Sigmoid colon (tissue), 6 donors: ENCODE measurements at regions not wholly inside any gene's neighbourhood (a gene's known extent, or its start where the extent isn't known, plus 50 kb on each side); places are given as distances from the start of the nearest gene placed in this dataset.
"Not testable (repeated sequence)": the region's sequence is repeated elsewhere in the genome, so short reads cannot be mapped to it uniquely, and the experiment has no call there.

ENCODE experiments used
- DNase-seq: peaks from one replicate; pipeline ENCODE4 v3.0.0-alpha.2; 2019
- H3K27ac ChIP-seq, 4 donors: fragments of 200-600 bp; sonication (generic); one replicate each; pipeline ENCODE4 v1.5.1; 2016 to 2019; ENCODE audit warnings: mild to moderate bottlenecking in 1 of 4
- H3K27me3 ChIP-seq, 3 donors: fragments of 200-600 bp; sonication (generic); one replicate each; pipeline ENCODE4 v1.5.1; 2019; ENCODE audit warnings: mild to moderate bottlenecking in 1 of 3
- H3K36me3 ChIP-seq, 4 donors: fragments of 200-600 bp; sonication (generic); one replicate each; pipeline ENCODE4 v1.5.1; 2016 to 2019
- H3K4me1 ChIP-seq, 4 donors: fragments of 200-600 bp; sonication (generic); one replicate each; pipeline ENCODE4 v1.5.1; 2017 to 2019
- H3K4me3 ChIP-seq, 4 donors: fragments of 200-600 bp; sonication (generic); one replicate each; pipeline ENCODE4 v1.5.1; 2017 to 2019; ENCODE audit warnings: mild to moderate bottlenecking in 2 of 4, moderate library complexity in 1 of 4
- H3K9me3 ChIP-seq, 4 donors: fragments of 200-600 bp in 3 of 4; sonication (generic) in 3 of 4; one replicate each; pipeline versions ENCODE4 v1.5.1 to v1.6.1; 2013 to 2019
- CTCF ChIP-seq, 4 experiments: fragments of 450-650 bp in 3 of 4; fragments of 200-600 bp in 1 of 4; IDR thresholded peaks; one replicate each; pipeline ENCODE4 v1.5.1; 2016 to 2019; ENCODE audit warnings: antibody characterized with exemption in 4 of 4, mild to moderate bottlenecking in 3 of 4, moderate library complexity in 2 of 4
- EP300 ChIP-seq, 4 donors: sonication (generic); formaldehyde crosslinking; IDR thresholded peaks; one replicate each; pipeline ENCODE4 v1.6.1; 2017; ENCODE audit warnings: antibody characterized with exemption in 4 of 4
- POLR2A ChIP-seq, 2 donors: fragments of 450-650 bp; IDR thresholded peaks; one replicate each; pipeline ENCODE4 v1.6.1; 2016; ENCODE audit warnings: antibody characterized with exemption in 2 of 2, mild to moderate bottlenecking in 2 of 2, moderate library complexity in 2 of 2
- POLR2AphosphoS5 ChIP-seq, 4 donors: sonication (generic); formaldehyde crosslinking; IDR thresholded peaks; one replicate each; pipeline ENCODE4 v1.6.1; 2017; ENCODE audit warnings: antibody characterized with exemption in 4 of 4
- WGBS, 2 donors: extraction: QIAGEN DNeasy Blood & Tissue Kit; methylation state at CpG; one replicate each; pipeline ENCODE4 v1.1.7; 2013; 5-methylcytosine and 5-hydroxymethylcytosine counted together
- intact Hi-C: fragments of 100-400 bp; cut with DNase I; formaldehyde crosslinking; loops from one replicate; pipeline ENCODE4 v1.15.1; 2023
- donor health status: healthy with polysubstance abuse.
- donor health status: healthy.

- H3K9me3 ChIP-seq, result no peaks in the 10 kb centered on the region
- peaks cover 0 to 8% (median 8%) of the 10 kb centered on the region in 4 donors for H3K4me1 ChIP-seq
- no peaks in the 10 kb centered on the region for H3K27me3 ChIP-seq
- H3K36me3 ChIP-seq, result no peaks in the 10 kb centered on the region
- WGBS, 2 donors, result 57 to 86% methylated on average over 4 of the region's 4 CpGs
- H3K4me3 ChIP-seq, result no peak overlapping the region
- H3K27ac ChIP-seq, result peak overlapping the region in 2 of 4 donors; percentile 42 to 68
- DNase-seq, result no peak
- TF ChIP-seq CTCF (IDR thresholded peaks at IDR 0.05) (no peak), EP300 (IDR thresholded peaks at IDR 0.05) (no peak), POLR2AphosphoS5 (IDR thresholded peaks at IDR 0.05) (no peak), POLR2A (IDR thresholded peaks at IDR 0.05) (no peak)
- intact Hi-C loops, result no loop called here
These were observed 138.3 kb downstream of the TMEM121 start for GRCh38 chr14:105664691-105665090.

- intact Hi-C loops, result no loop called here
- no peak for DNase-seq
- TF ChIP-seq POLR2AphosphoS5 (IDR thresholded peaks at IDR 0.05) (no peak), CTCF (IDR thresholded peaks at IDR 0.05) (no peak), EP300 (IDR thresholded peaks at IDR 0.05) (no peak), POLR2A (IDR thresholded peaks at IDR 0.05) (no peak)
- 67 to 84% methylated on average over 9 of the region's 9 CpGs for WGBS, 2 donors
- no peaks in the 10 kb centered on the region for H3K36me3 ChIP-seq
- H3K9me3 ChIP-seq, result no peaks in the 10 kb centered on the region
- H3K27me3 ChIP-seq, result no peaks in the 10 kb centered on the region
- no peak overlapping the region for H3K27ac ChIP-seq
- H3K4me1 ChIP-seq, result peaks cover 0 to 8% (median 8%) of the 10 kb centered on the region in 4 donors
- no peak overlapping the region for H3K4me3 ChIP-seq
These were observed 139.0 kb downstream of the TMEM121 start for GRCh38 chr14:105665247-105665950.

GRCh38 chr14:105665951-105666277 is 139.5 kb downstream of the TMEM121 start:
- Histone ChIP-seq H3K9me3 (no peaks in the 10 kb centered on the region), H3K4me1 (peaks cover 0 to 8% (median 8%) of the 10 kb centered on the region in 4 donors), H3K27me3 (no peaks in the 10 kb centered on the region), H3K4me3 (no peak overlapping the region), H3K36me3 (no peaks in the 10 kb centered on the region), H3K27ac (no peak overlapping the region)
- WGBS, 2 donors, result 66 to 81% methylated on average over 6 of the region's 6 CpGs
- DNase-seq, result no peak
- intact Hi-C loops, result no loop called here
- TF ChIP-seq POLR2A (IDR thresholded peaks at IDR 0.05) (no peak), CTCF (IDR thresholded peaks at IDR 0.05) (no peak), EP300 (IDR thresholded peaks at IDR 0.05) (no peak), POLR2AphosphoS5 (IDR thresholded peaks at IDR 0.05) (no peak)

- Histone ChIP-seq H3K9me3 (no peaks in the 10 kb centered on the region), H3K27ac (no peak overlapping the region), H3K4me3 (no peak overlapping the region), H3K4me1 (peaks cover 0 to 8% (median 8%) of the 10 kb centered on the region in 4 donors), H3K27me3 (no peaks in the 10 kb centered on the region), H3K36me3 (no peaks in the 10 kb centered on the region)
- intact Hi-C loops, result no loop called here
- TF ChIP-seq EP300 (IDR thresholded peaks at IDR 0.05) (no peak), POLR2A (IDR thresholded peaks at IDR 0.05) (no peak), CTCF (IDR thresholded peaks at IDR 0.05) (no peak), POLR2AphosphoS5 (IDR thresholded peaks at IDR 0.05) (no peak)
- DNase-seq, result no peak
- WGBS, 2 donors, result 73 to 81% methylated on average over 6 of the region's 6 CpGs
These were observed 140.0 kb downstream of the TMEM121 start for GRCh38 chr14:105666420-105666819.

GRCh38 chr14:105666991-105667662 is 140.7 kb downstream of the TMEM121 start:
- H3K4me1 ChIP-seq, H3K4me3 ChIP-seq, H3K27ac ChIP-seq, intact Hi-C loops, H3K27me3 ChIP-seq, H3K9me3 ChIP-seq, DNase-seq, H3K36me3 ChIP-seq: not testable (repeated sequence)
- 77 to 90% methylated on average over 27 to 29 of the region's 29 CpGs for WGBS, 2 donors

- H3K9me3 ChIP-seq, H3K4me1 ChIP-seq, H3K36me3 ChIP-seq, H3K27me3 ChIP-seq, H3K27ac ChIP-seq, H3K4me3 ChIP-seq, DNase-seq, intact Hi-C loops: not testable (repeated sequence)
- 61 to 86% methylated on average over 5 to 8 of the region's 13 CpGs for WGBS, 2 donors
These were observed 141.3 kb downstream of the TMEM121 start for GRCh38 chr14:105667663-105668020.

GRCh38 chr14:105668021-105668420 is 141.6 kb downstream of the TMEM121 start:
- DNase-seq, H3K9me3 ChIP-seq, H3K36me3 ChIP-seq, H3K27me3 ChIP-seq, H3K4me1 ChIP-seq, intact Hi-C loops, H3K4me3 ChIP-seq, H3K27ac ChIP-seq: not testable (repeated sequence)
- WGBS, 2 donors, result 83 to 87% methylated on average over 22 of the region's 22 CpGs

- H3K4me1 ChIP-seq, H3K9me3 ChIP-seq, intact Hi-C loops: not testable (repeated sequence)
These were observed 142.3 kb downstream of the TMEM121 start for GRCh38 chr14:105668471-105669230.

More at GRCh38 chr14:105668471-105669230, 142.3 kb downstream of the TMEM121 start:
- H3K27me3 ChIP-seq, H3K36me3 ChIP-seq, DNase-seq, H3K4me3 ChIP-seq, H3K27ac ChIP-seq: not testable (repeated sequence)
- WGBS, 2 donors, result 90 to 94% methylated on average over 29 of the region's 29 CpGs
